Endothelial cell of umbilical vein (primary cell): ENCODE measurements at regions not wholly inside any gene's neighbourhood (a gene's known extent, or its start where the extent isn't known, plus 50 kb on each side); places are given as distances from the start of the nearest gene placed in this dataset.

Source experiments
- EZH2 ChIP-seq: IDR thresholded peaks from 2 replicates; pipeline ENCODE4 v1.6.1; 2012; ENCODE audit warnings: borderline replicate concordance, low read depth, mild to moderate bottlenecking, moderate library complexity, low read length, inconsistent platforms; ENCODE audit not compliant: severe bottlenecking
- MAX ChIP-seq: IDR thresholded peaks from 2 replicates; pipeline ENCODE4 v1.6.1; 2011; ENCODE audit not compliant: insufficient read depth, insufficient read length
- POLR2A ChIP-seq: IDR thresholded peaks from 2 replicates; pipeline ENCODE4 v1.6.1; 2012; ENCODE audit warnings: low read depth, mild to moderate bottlenecking, control low read depth, low read length
- POLR2AphosphoS5 ChIP-seq: IDR thresholded peaks from 2 replicates; pipeline ENCODE4 v1.6.1; 2012; ENCODE audit warnings: low read depth, mild to moderate bottlenecking, control low read depth, low read length, moderate library complexity; ENCODE audit not compliant: insufficient read depth
- TF ChIP-seq, protein P1 (sequence below), 2 donors: IDR thresholded peaks; 1 replicate in 1 of 2; 2 replicates in 1 of 2; pipeline ENCODE4 v1.5.1; 2011; ENCODE audit warnings: low read length in 2 of 2, mild to moderate bottlenecking in 2 of 2, moderate library complexity in 2 of 2, control low read depth in 1 of 2, inconsistent platforms in 1 of 2, low read depth in 1 of 2; ENCODE audit not compliant: insufficient read depth in 1 of 2; ENCODE audit errors: extremely low read depth in 1 of 2

- no peak for TF ChIP-seq EZH2
- TF ChIP-seq, protein P1, sequence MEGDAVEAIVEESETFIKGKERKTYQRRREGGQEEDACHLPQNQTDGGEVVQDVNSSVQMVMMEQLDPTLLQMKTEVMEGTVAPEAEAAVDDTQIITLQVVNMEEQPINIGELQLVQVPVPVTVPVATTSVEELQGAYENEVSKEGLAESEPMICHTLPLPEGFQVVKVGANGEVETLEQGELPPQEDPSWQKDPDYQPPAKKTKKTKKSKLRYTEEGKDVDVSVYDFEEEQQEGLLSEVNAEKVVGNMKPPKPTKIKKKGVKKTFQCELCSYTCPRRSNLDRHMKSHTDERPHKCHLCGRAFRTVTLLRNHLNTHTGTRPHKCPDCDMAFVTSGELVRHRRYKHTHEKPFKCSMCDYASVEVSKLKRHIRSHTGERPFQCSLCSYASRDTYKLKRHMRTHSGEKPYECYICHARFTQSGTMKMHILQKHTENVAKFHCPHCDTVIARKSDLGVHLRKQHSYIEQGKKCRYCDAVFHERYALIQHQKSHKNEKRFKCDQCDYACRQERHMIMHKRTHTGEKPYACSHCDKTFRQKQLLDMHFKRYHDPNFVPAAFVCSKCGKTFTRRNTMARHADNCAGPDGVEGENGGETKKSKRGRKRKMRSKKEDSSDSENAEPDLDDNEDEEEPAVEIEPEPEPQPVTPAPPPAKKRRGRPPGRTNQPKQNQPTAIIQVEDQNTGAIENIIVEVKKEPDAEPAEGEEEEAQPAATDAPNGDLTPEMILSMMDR (IDR thresholded peaks at IDR 0.05; ENCODE audit: extremely low read depth in 1 of 2, insufficient read depth in 1 of 2, low read depth in 1 of 2, low read length in 2 of 2): no peak
- no peak for TF ChIP-seq POLR2AphosphoS5
- no peak for TF ChIP-seq MAX
- no peak for TF ChIP-seq POLR2A
Measured at GRCh38 chr3:104437891-104438290, 928.8 kb upstream of the ALCAM start.
